ENCODE measurements at regions not wholly inside any gene's neighbourhood (a gene's known extent, or its start where the extent isn't known, plus 50 kb on each side); places are given as distances from the start of the nearest gene placed in this dataset.

DNA sequence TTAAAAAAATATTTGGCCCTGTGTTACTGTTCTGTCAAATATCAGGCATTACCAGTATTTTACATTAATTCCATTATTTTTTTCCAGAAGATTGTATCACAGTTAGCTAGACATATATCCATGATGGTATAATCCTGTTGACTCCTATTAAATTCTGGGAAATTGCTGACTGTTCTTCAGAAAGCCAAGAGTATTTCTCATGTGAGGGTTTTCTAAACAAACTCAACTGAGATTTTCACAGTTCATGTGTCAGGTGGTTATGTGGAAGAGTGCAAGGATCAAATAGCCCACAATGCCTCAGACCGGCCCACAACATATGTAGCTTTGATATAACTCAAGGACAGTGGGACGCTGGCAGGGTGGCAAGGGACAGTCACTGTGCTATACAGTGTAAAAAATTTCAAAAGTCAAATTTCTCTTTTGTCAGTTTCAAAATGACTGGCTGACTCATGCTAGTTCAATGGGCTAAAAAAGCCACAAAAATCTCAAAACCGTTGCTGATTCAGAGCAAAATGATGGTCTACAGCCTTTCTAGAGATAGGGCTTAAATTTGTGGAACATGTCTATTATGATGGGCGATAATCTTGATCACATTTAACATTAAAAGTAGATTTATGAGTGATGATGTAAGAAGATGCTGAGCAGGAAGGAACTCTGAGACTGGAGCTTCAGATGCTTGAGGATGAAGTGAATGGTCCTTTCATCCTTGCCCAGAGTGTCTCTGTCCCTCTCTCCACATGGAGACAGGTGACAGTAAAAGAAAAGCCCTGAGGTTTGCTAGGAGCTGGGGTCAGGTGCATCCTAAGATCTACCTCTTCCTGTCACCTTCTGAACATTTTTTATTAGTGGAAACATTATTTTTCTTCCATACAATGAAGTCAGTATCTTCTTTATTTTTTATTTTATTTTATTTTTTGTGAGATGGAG, 175.8 kb upstream of the PIEZO2 start:
- TF ChIP-seq POLR2A (IDR thresholded peaks at IDR 0.05) (no peak), CTCF (IDR thresholded peaks at IDR 0.05) (no peak)

Data from ovary (tissue), 3 donors.